K562 (cell line): ENCODE measurements at regions not wholly inside any gene's neighbourhood (a gene's known extent, or its start where the extent isn't known, plus 50 kb on each side); places are given as distances from the start of the nearest gene placed in this dataset.

Experiments used
- CTCF ChIP-seq, 3 experiments: IDR thresholded peaks in 2 of 3; conservative IDR thresholded peaks in 1 of 3; 2 replicates each; pipeline ENCODE4 v1.5.1; 2011 to 2012; ENCODE audit warnings: low read length in 3 of 3, mild to moderate bottlenecking in 3 of 3, control low read depth in 2 of 3, improper control_type of control experiment in 1 of 3, inconsistent platforms in 1 of 3, low read depth in 1 of 3, mixed read lengths in 1 of 3, moderate library complexity in 1 of 3; ENCODE audit not compliant: insufficient read depth in 2 of 3
- ELF1 ChIP-seq: fragments of 200-800 bp; sonication (Bioruptor generic); IDR thresholded peaks from 2 replicates; pipeline ENCODE4 v1.6.1; 2016; ENCODE audit warnings: missing genetic modification characterization, missing compliant biosample characterization
- EZH2 ChIP-seq: IDR thresholded peaks from 2 replicates; pipeline ENCODE4 v1.6.1; 2012; ENCODE audit warnings: low read depth, mild to moderate bottlenecking, inconsistent platforms, low read length, borderline replicate concordance
- HDAC6 ChIP-seq: IDR thresholded peaks from 2 replicates; pipeline ENCODE4 v1.6.1; 2012; ENCODE audit warnings: low read depth, mild to moderate bottlenecking, control low read depth, inconsistent platforms, low read length, moderate library complexity
- POLR2A ChIP-seq: fragments of 450-650 bp; conservative IDR thresholded peaks from 2 replicates; pipeline ENCODE4 v1.6.1; 2016
- TCF7L2 ChIP-seq: fragments of 150-350 bp; IDR thresholded peaks from 2 replicates; pipeline ENCODE4 v1.6.1; 2016; ENCODE audit warnings: low read depth, mild to moderate bottlenecking, low read length, moderate library complexity
- ZNF347 ChIP-seq: fragments of 450-650 bp; formaldehyde crosslinking; IDR thresholded peaks from 2 replicates; pipeline ENCODE4 v1.4.0; 2020; ENCODE audit warnings: low read depth, mild to moderate bottlenecking, moderate library complexity

DNA sequence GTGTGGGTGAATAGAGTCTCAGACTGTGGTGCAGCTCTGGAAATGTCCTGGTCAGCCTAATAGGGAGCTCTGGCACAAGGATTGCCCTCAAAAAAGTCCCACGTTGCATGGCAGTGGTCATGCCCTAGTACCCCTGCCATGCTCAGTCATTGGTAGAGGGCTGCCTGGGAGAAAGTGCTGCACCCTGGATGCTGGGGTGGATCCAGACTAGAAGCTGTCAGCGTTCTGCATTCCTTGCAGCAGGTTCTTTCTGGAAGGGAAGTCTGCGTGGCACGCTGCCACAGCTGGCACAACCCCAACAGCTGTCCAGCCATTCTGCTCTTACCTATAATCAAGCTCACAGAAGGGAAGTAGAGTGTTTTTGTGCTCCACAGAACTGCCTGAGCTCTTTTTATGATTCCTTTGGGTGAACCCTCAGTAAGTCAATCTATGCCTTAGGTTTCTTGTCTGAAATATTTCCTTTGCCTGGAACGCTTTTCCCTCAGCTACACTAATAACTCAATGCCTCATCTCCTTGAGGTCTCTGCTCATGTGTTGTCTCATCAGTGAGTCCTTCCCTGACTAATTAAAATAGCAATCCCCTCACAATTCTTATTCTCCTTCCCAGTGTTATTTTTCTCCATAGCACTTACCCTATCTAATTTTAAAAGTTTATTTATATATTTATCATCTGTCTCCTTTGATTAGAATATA is 61.5 kb upstream of the JAK1 start:
- TF ChIP-seq CTCF (IDR thresholded peaks at IDR 0.05 in 2 of 3, conservative IDR thresholded peaks at IDR 0.05 in 1 of 3; ENCODE audit: insufficient read depth in 2 of 3, low read depth in 1 of 3, low read length in 3 of 3) (no peak), ELF1 (tag) (no peak), ZNF347 (CRISPR knock-in tag) (no peak), EZH2 (no peak), POLR2A (no peak), TCF7L2 (no peak), HDAC6 (no peak)
